ENCODE measurements at regions not wholly inside any gene's neighbourhood (a gene's known extent, or its start where the extent isn't known, plus 50 kb on each side); places are given as distances from the start of the nearest gene placed in this dataset.
"Not testable (repeated sequence)": the region's sequence is repeated elsewhere in the genome, so short reads cannot be mapped to it uniquely, and the experiment has no call there.

- DNase-seq (ENCODE audit: low spot score), result no peak
Observed at GRCh38 chr10:9147475-9147874, 1093.0 kb downstream of the GATA3 start.

GRCh38 chr10:9149134-9149533 lies 1094.6 kb downstream of the GATA3 start:
- no peak for DNase-seq (ENCODE audit: low spot score)

GRCh38 chr10:9153057-9153456 lies 1098.6 kb downstream of the GATA3 start:
- not testable (repeated sequence) for DNase-seq (ENCODE audit: low spot score)

GRCh38 chr10:9157656-9158055 lies 1103.2 kb downstream of the GATA3 start:
- no peak for DNase-seq (ENCODE audit: low spot score)

GRCh38 chr10:9158675-9159074 lies 1104.2 kb downstream of the GATA3 start:
- DNase-seq (ENCODE audit: low spot score), result no peak

GRCh38 chr10:9160275-9160674 lies 1105.8 kb downstream of the GATA3 start:
- no peak for DNase-seq (ENCODE audit: low spot score)

GRCh38 chr10:9163699-9164098 lies 1109.2 kb downstream of the GATA3 start:
- DNase-seq (ENCODE audit: low spot score), result no peak

GRCh38 chr10:9166770-9167169 lies 1112.3 kb downstream of the GATA3 start:
- no peak for DNase-seq (ENCODE audit: low spot score)

GRCh38 chr10:9172276-9172675 lies 1117.8 kb downstream of the GATA3 start:
- DNase-seq (ENCODE audit: low spot score), result no peak

- no peak for DNase-seq (ENCODE audit: low spot score)
Observed at GRCh38 chr10:9175200-9175599, 1120.7 kb downstream of the GATA3 start.

- DNase-seq (ENCODE audit: low spot score), result not testable (repeated sequence)
Observed at GRCh38 chr10:9183197-9183880, 1128.9 kb downstream of the GATA3 start.

GRCh38 chr10:9188022-9188810 lies 1133.7 kb downstream of the GATA3 start:
- DNase-seq (ENCODE audit: low spot score), result no peak

- no peak for DNase-seq (ENCODE audit: low spot score)
Observed at GRCh38 chr10:9189448-9189847, 1135.0 kb downstream of the GATA3 start.

- no peak for DNase-seq (ENCODE audit: low spot score)
Observed at GRCh38 chr10:9193120-9193519, 1138.6 kb downstream of the GATA3 start.

- no peak for DNase-seq (ENCODE audit: low spot score)
Observed at GRCh38 chr10:9195385-9195784, 1140.9 kb downstream of the GATA3 start.

GRCh38 chr10:9198611-9199010 lies 1144.1 kb downstream of the GATA3 start:
- no peak for DNase-seq (ENCODE audit: low spot score)

- DNase-seq (ENCODE audit: low spot score), result no peak
Observed at GRCh38 chr10:9205558-9205957, 1151.1 kb downstream of the GATA3 start.

GRCh38 chr10:9209105-9209798 lies 1154.8 kb downstream of the GATA3 start:
- DNase-seq (ENCODE audit: low spot score), result peak; percentile 44

- peak; percentile 6 for DNase-seq (ENCODE audit: low spot score)
Observed at GRCh38 chr10:9211228-9211627, 1156.7 kb downstream of the GATA3 start.

- DNase-seq (ENCODE audit: low spot score), result no peak
Observed at GRCh38 chr10:9214618-9215017, 1160.1 kb downstream of the GATA3 start.

GRCh38 chr10:9215121-9215520 lies 1160.6 kb downstream of the GATA3 start:
- DNase-seq (ENCODE audit: low spot score), result no peak

- no peak for DNase-seq (ENCODE audit: low spot score)
Observed at GRCh38 chr10:9219860-9220259, 1165.4 kb downstream of the GATA3 start.

GRCh38 chr10:9222917-9223316 lies 1168.4 kb downstream of the GATA3 start:
- DNase-seq (ENCODE audit: low spot score), result no peak

All from HuH-7 (cell line).